Activated CD4-positive, alpha-beta T cell treated with anti-CD3 and anti-CD28 coated beads for 48 hours (primary cell): ENCODE measurements at regions not wholly inside any gene's neighbourhood (a gene's known extent, or its start where the extent isn't known, plus 50 kb on each side); places are given as distances from the start of the nearest gene placed in this dataset.

Experiments
- DNase-seq: peaks from one replicate; pipeline ENCODE4 v3.0.0-alpha.2; 2020

GRCh38 chr2:220673151-220673874 is 898.8 kb downstream of the EPHA4 start:
- no peak for DNase-seq

- DNase-seq, result no peak
Measured at GRCh38 chr2:220674033-220674432, 898.1 kb downstream of the EPHA4 start.

GRCh38 chr2:220676695-220677094 is 895.4 kb downstream of the EPHA4 start:
- no peak for DNase-seq

GRCh38 chr2:220678943-220679342 is 893.2 kb downstream of the EPHA4 start:
- no peak for DNase-seq

- DNase-seq, result no peak
Measured at GRCh38 chr2:220682616-220683015, 889.5 kb downstream of the EPHA4 start.

- DNase-seq, result no peak
Measured at GRCh38 chr2:220684099-220684498, 888.0 kb downstream of the EPHA4 start.

- DNase-seq, result peak; percentile 73
Measured at GRCh38 chr2:220687231-220687843, 884.8 kb downstream of the EPHA4 start.

GRCh38 chr2:220695397-220696279 is 876.5 kb downstream of the EPHA4 start:
- no peak for DNase-seq

GRCh38 chr2:220696280-220696669 is 875.8 kb downstream of the EPHA4 start:
- DNase-seq, result no peak

- DNase-seq, result no peak
Measured at GRCh38 chr2:220697011-220697410, 875.1 kb downstream of the EPHA4 start.

- DNase-seq, result no peak
Measured at GRCh38 chr2:220701115-220701514, 871.0 kb downstream of the EPHA4 start.

GRCh38 chr2:220703279-220703678 is 868.8 kb downstream of the EPHA4 start:
- no peak for DNase-seq

- DNase-seq, result no peak
Measured at GRCh38 chr2:220704081-220704480, 868.0 kb downstream of the EPHA4 start.

- no peak for DNase-seq
Measured at GRCh38 chr2:220704810-220705209, 867.3 kb downstream of the EPHA4 start.

- DNase-seq, result no peak
Measured at GRCh38 chr2:220705678-220706077, 866.4 kb downstream of the EPHA4 start.

GRCh38 chr2:220707261-220707660 is 864.8 kb downstream of the EPHA4 start:
- no peak for DNase-seq

GRCh38 chr2:220708366-220708765 is 863.7 kb downstream of the EPHA4 start:
- no peak for DNase-seq

- DNase-seq, result no peak
Measured at GRCh38 chr2:220717283-220717682, 854.8 kb downstream of the EPHA4 start.

GRCh38 chr2:220736778-220737177 is 835.3 kb downstream of the EPHA4 start:
- no peak for DNase-seq

GRCh38 chr2:220743203-220743602 is 828.9 kb downstream of the EPHA4 start:
- no peak for DNase-seq

- no peak for DNase-seq
Measured at GRCh38 chr2:220744861-220745260, 827.2 kb downstream of the EPHA4 start.

- no peak for DNase-seq
Measured at GRCh38 chr2:220745682-220746081, 826.4 kb downstream of the EPHA4 start.

GRCh38 chr2:220747736-220748135 is 824.4 kb downstream of the EPHA4 start:
- no peak for DNase-seq
